ENCODE measurements at regions not wholly inside any gene's neighbourhood (a gene's known extent, or its start where the extent isn't known, plus 50 kb on each side); places are given as distances from the start of the nearest gene placed in this dataset.

- H2BK20ac ChIP-seq (ENCODE audit: low read length), result no peak overlapping the region
- no peak overlapping the region for H3K4ac ChIP-seq (replicated peaks; ENCODE audit: insufficient read length, low read depth, low read length)
- DNase-seq (ENCODE audit: low read depth in 1 of 2, low spot score in 2 of 2) (no peak), FAIRE-seq (no peak)
- TF ChIP-seq SIX5 (IDR thresholded peaks at IDR 0.05; ENCODE audit: low read depth, low read length) (no peak), SAP30 (IDR thresholded peaks at IDR 0.05; ENCODE audit: insufficient read depth, insufficient replicate concordance, low read length) (no peak), CBX8 (IDR thresholded peaks at IDR 0.05; ENCODE audit: borderline replicate concordance, low read depth, low read length) (no peak), TAF1 (IDR thresholded peaks at IDR 0.05; ENCODE audit: low read depth, low read length) (no peak), CBX5 (IDR thresholded peaks at IDR 0.05; ENCODE audit: low read depth, low read length) (no peak), CEBPB (IDR thresholded peaks at IDR 0.05; ENCODE audit: low read depth, low read length) (no peak), TEAD4 (IDR thresholded peaks at IDR 0.05; ENCODE audit: low read depth, low read length) (no peak), POU5F1 (IDR thresholded peaks at IDR 0.05; ENCODE audit: low read depth, low read length) (no peak), CTBP2 (IDR thresholded peaks at IDR 0.05; ENCODE audit: borderline replicate concordance, insufficient read depth, insufficient read length, low read length) (no peak), BACH1 (IDR thresholded peaks at IDR 0.05; ENCODE audit: low read length) (no peak), HDAC6 (IDR thresholded peaks at IDR 0.05; ENCODE audit: low read depth, low read length) (no peak), SUZ12 (IDR thresholded peaks at IDR 0.05; ENCODE audit: low read length) (no peak), TBP (IDR thresholded peaks at IDR 0.05; ENCODE audit: low read depth, low read length) (no peak)
- H4K5ac ChIP-seq (ENCODE audit: insufficient read length, low read depth, low read length), result no peak overlapping the region
- no peak overlapping the region for H2BK15ac ChIP-seq (ENCODE audit: low read length)
- H3K4me1 ChIP-seq (replicated peaks in 1 of 4; ENCODE audit: control insufficient read depth in 3 of 4, insufficient read depth in 4 of 4, low read length in 3 of 4), result peaks cover 2 to 13% (median 6%) of the 10 kb centered on the region in 4 experiments; a peak in 4 of 7 replicates
- no peaks in the 10 kb centered on the region for H3K9me3 ChIP-seq (ENCODE audit: insufficient read depth in 2 of 2, low read depth in 1 of 2, low read length in 1 of 2)
- no peak overlapping the region for H3K23ac ChIP-seq (ENCODE audit: insufficient read length)
- no peak overlapping the region for H4K91ac ChIP-seq (replicated peaks; ENCODE audit: insufficient read length, low read length)
- no peak overlapping the region for H4K8ac ChIP-seq (ENCODE audit: extremely low read depth, insufficient read depth, low read length)
- H3K79me1 ChIP-seq (ENCODE audit: low read depth, low read length), result no peaks in the 10 kb centered on the region
- no peak overlapping the region for H2AK5ac ChIP-seq (ENCODE audit: low read depth, low read length)
- H3K18ac ChIP-seq (ENCODE audit: extremely low read depth, low read length), result no peak overlapping the region
- no peak overlapping the region for H3K27ac ChIP-seq (ENCODE audit: low read depth, low read length)
- no peak overlapping the region for H2AFZ ChIP-seq (ENCODE audit: low read length)
- H3K4me3 ChIP-seq (ENCODE audit: extremely low read depth in 1 of 4, insufficient read depth in 2 of 4, low read depth in 3 of 4, low read length in 4 of 4), result no peak overlapping the region
- ChIA-PET CTCF (ENCODE audit: partially characterized antibody) (interaction anchor here (0.5 to 1.9 kb wide), 2 partner anchors 15 to 794 kb away, joined by 4 to 6 read pairs; no protein-coding TSS in a partner anchor), POLR2A (ENCODE audit: partially characterized antibody) (no interaction called here)
- WGBS, 2 experiments (ENCODE audit: extremely low coverage in 1 of 2, insufficient coverage in 1 of 2, insufficient read length in 1 of 2, insufficient replicate concordance in 2 of 2, low coverage in 1 of 2, low lambda C conversion rate in 2 of 2, missing lambda C conversion rate in 1 of 2), result 86% methylated on average over 4 of the region's 4 CpGs; no CpG with 5 or more reads in 1 of the 2 experiments
- no peaks in the 10 kb centered on the region for H3K36me3 ChIP-seq (ENCODE audit: control insufficient read depth in 2 of 4, insufficient read depth in 4 of 4, low read length in 3 of 4)
- no peak overlapping the region for H3K4me2 ChIP-seq (ENCODE audit: insufficient read depth in 1 of 2, low read depth in 2 of 2, low read length in 2 of 2)
- no peak overlapping the region for H2BK5ac ChIP-seq (ENCODE audit: low read depth, low read length)
- H4K20me1 ChIP-seq (replicated peaks in 1 of 2; ENCODE audit: control insufficient read depth in 1 of 2, insufficient read depth in 2 of 2, low read length in 2 of 2), result no peaks in the 10 kb centered on the region
- H3K56ac ChIP-seq (replicated peaks; ENCODE audit: insufficient read length, low read depth, low read length), result no peak overlapping the region
- no peak overlapping the region for H3K9ac ChIP-seq (replicated peaks in 1 of 4; ENCODE audit: extremely low read depth in 1 of 4, low read depth in 3 of 4, low read length in 3 of 4)
- H3K27me3 ChIP-seq (replicated peaks in 1 of 4; ENCODE audit: control insufficient read depth in 3 of 4, extremely low read depth in 1 of 4, insufficient read depth in 3 of 4, low read length in 3 of 4), result no peaks in the 10 kb centered on the region
- no peak overlapping the region for H3K14ac ChIP-seq (ENCODE audit: insufficient read length)
- no peaks in the 10 kb centered on the region for H3K23me2 ChIP-seq (ENCODE audit: low read depth, low read length)
- no peak overlapping the region for H2BK12ac ChIP-seq (ENCODE audit: low read depth, low read length)
- no peaks in the 10 kb centered on the region for H3K79me2 ChIP-seq (ENCODE audit: control insufficient read depth in 1 of 2, insufficient read depth in 2 of 2, low read length in 2 of 2)
- no peak overlapping the region for H2BK120ac ChIP-seq (replicated peaks; ENCODE audit: low read depth, low read length)
Observed at GRCh38 chr11:122308226-122308625, 192.2 kb upstream of the BLID start.

Data from H1 (cell line).